NCI-H446 treated with DMSO at 0.1 percent for 48 hours (cell line): ENCODE measurements at regions not wholly inside any gene's neighbourhood (a gene's known extent, or its start where the extent isn't known, plus 50 kb on each side); places are given as distances from the start of the nearest gene placed in this dataset.
"Not testable (repeated sequence)": the region's sequence is repeated elsewhere in the genome, so short reads cannot be mapped to it uniquely, and the experiment has no call there.

Experiments used
- DNase-seq: peaks from one replicate; lab custom pipeline; 2025; lab: John Stamatoyannopoulos, UW

GRCh38 chr10:35854661-35855060 is 212.6 kb upstream of the FZD8 start:
- peak; percentile 42 for DNase-seq

DNA sequence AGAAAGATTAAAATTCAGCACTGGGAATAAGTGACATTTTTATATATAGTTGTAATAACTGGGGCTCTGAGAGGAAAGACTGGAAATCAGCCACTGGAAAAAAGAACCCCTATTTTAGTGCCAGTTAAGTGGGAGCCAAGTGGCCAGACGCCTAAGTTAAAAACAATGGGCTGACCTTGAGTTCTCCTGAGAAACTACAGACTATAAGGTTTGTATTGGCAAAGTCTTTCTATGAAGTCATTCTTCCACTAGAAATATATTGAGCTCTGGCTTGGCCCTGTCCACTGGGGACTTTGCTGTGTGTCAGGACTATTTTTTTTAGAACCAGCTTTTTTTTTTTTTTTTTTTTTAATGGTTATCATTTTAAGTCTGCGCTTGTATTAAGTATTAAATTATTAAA is 210.6 kb upstream of the FZD8 start:
- DNase-seq, result no peak

GRCh38 chr10:35848412-35848811 is 206.3 kb upstream of the FZD8 start:
- DNase-seq, result no peak

- DNase-seq, result no peak
These were observed 202.6 kb upstream of the FZD8 start for GRCh38 chr10:35844686-35845085.

DNA sequence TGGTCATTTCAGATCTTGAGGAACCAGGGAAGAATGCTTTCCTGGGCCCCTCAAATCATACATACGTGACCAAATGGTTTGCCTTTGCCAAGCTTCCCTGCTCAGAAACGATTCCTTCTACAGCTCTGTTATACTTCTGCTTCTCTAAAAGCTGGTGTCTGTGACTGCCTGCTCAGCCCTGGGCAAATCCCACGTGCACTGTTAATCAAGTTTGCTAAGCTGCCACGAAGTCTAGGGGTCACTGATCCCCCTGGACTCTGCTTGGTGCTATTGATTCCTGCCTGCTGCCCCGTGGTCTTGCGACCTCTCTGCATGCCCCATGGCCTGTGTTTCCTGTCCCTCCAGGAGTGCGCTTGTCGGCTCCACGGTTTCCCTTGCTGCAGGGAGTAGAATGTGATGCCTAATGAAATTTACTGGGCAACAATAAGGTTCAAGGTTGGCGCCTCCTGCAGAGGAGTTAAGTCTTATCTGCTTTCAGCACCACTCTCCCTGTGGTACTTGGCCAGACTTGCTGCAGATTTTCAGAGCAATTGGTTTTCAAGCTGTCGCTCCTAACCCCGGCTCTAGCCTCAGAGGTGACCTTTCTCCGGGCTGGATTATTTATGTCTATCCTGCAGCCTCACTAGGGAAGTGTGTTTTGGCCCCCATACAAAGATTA is 201.6 kb upstream of the FZD8 start:
- DNase-seq, result no peak

DNA sequence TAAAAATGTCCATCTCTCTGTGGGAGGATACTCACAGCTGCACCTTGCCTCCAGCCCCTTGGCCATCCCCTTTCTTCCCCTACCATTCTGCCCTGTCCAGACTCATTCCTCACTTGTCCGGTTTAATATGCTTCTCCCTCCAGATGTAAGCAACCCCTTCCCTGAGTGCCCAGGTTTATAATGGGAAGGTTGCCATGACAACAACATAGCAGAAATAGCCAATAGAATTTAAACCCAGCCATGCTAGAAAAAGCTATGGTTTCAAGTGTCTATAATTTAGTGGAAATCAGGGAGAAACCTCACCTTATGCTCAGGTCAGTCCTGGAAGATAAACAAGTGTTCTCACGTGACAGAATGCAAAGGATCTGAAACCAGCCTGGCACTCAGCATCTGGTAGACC is 196.0 kb upstream of the FZD8 start:
- no peak for DNase-seq

GRCh38 chr10:35835545-35835944 is 193.4 kb upstream of the FZD8 start:
- no peak for DNase-seq

- no peak for DNase-seq
These were observed 192.9 kb upstream of the FZD8 start for GRCh38 chr10:35834877-35835494.

GRCh38 chr10:35827783-35828182 is 185.7 kb upstream of the FZD8 start:
- DNase-seq, result peak; percentile 24

DNA sequence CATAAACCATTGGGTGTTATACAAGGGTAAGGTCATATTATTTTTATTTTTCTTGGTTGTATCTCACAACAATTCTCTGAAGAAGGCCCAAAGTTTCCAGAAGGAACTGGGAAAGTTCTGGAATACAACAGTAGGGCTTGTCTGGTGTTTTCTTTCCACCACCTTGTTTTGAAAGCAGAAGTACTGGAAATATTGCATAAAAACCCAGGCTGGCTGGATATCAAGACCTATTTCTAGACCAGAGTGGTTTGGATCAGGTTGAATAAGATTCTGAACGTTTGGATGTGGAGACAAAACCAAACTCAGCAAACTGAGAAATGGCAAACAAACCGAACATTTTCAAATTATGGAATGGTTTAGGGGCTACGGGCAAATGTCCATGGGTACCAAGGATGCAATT is 182.6 kb upstream of the FZD8 start:
- no peak for DNase-seq

- DNase-seq, result peak; percentile 95
These were observed 180.2 kb upstream of the FZD8 start for GRCh38 chr10:35822316-35822715.

GRCh38 chr10:35821339-35821911 is 179.3 kb upstream of the FZD8 start:
- peak; percentile 89 for DNase-seq

GRCh38 chr10:35819736-35820135 is 177.6 kb upstream of the FZD8 start:
- DNase-seq, result peak; percentile 51

- DNase-seq, result no peak
These were observed 176.9 kb upstream of the FZD8 start for GRCh38 chr10:35819011-35819410.

- DNase-seq, result not testable (repeated sequence)
These were observed 175.0 kb upstream of the FZD8 start for GRCh38 chr10:35817109-35817508.

DNA sequence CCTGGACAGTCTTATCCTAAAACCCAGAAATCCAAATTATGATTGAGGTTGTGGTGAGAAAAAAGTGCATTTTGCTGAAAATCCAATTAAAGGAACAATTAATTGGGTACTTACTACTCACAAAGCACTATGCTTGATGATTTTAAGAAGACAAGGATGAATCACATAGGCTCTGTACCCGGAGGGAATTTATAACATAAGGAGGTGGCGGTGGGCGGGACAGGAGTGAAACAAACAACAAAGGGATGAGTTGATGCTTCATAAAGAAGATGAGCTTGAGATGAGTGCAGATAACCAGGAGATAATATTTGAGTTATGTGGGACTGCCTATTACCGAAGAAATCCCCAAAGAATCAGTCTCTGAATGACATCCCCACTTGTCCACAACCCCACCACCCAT is 171.1 kb upstream of the FZD8 start:
- no peak for DNase-seq

GRCh38 chr10:35808344-35808743 is 166.2 kb upstream of the FZD8 start:
- no peak for DNase-seq

- no peak for DNase-seq
These were observed 160.9 kb upstream of the FZD8 start for GRCh38 chr10:35803046-35803445.

- no peak for DNase-seq
These were observed 155.1 kb upstream of the FZD8 start for GRCh38 chr10:35797187-35797586.

DNA sequence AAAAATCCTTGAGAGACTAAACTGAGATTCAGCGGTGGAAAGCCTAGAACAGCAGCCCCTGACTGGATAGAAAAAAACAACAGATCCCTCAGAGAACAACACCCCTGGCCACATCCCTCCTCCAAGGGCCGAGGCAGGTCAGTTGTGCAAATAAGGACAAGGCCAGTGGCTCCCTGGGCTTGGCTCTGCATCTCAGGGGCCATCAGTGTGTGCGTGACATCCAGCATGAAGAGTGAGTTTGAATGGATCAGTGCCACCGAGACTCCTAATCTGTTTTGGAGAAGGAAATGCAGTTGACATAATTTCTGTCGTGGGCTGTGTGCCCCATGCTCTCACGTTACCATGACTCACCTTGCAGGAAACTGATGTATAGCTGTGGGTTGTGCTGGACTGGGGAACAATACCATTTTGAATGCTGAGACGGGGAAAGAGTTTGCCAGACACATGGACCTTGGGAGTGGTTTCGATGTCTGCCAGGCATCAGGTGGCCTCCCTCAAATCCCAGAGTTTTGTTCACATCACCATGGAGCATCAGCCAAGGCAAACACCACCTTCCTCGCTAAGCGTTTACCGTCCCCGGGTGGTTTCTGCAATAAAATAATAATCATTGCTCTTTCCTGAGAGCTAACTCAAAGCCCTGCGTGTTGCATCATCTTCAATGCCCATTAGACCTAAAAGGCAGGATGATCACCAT is 153.2 kb upstream of the FZD8 start:
- no peak for DNase-seq

DNA sequence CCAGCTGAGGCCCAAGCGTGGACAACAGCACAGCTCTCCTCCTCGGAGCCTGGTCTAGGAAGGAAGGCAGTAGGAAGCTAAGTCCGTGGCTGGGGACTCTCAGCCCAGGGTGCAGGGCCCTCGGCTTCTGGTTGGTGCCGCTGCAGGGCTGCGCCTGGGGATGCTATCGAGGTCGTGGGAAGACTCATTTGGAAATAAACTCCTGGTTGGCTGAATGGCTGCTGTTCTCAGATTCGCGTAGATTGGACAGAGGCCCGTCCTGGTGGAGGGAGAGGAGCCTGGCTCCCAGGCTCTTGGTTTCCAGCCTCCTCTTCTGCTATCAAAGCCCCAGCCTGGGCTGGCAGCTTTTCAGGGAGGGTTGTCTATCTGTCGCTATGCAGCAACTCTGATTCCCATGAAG is 152.6 kb upstream of the FZD8 start:
- DNase-seq, result no peak

DNA sequence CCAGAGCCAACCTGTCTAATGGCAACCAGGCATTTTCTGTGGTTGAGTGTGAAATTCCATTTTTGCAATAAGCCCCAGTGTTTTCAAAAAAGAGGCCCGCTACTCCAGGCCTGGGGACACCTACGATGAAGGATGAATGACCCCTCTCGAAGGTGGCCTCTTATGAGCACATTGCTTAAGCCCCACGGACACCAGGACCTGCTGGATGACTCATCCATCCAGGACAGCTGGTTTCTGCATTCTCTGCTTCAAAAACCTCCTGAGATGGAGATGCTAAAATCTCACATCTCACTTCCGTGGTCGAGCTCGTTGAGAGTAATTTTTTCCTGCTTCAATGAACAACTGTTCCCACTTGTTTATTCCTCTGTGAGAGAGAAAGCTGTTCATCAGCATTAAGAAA is 150.2 kb upstream of the FZD8 start:
- no peak for DNase-seq

DNA sequence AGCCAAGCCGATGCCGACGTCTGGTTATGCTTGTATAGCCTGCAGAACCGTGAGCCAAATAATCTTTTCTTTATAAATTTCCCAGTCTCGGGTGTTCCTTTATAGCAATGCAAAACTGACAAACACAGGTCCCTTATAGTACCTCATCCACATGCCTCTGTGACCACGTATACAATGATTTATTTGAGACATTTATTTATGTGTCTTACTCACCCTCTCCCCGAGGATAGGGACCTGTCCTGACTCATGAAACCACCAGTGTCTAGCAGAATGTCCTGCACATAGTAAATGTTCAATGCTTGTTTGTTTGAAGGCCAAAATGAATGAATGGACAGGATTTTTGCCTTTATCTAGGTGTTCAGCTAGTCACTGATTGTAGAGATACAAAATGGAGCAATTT is 147.9 kb upstream of the FZD8 start:
- DNase-seq, result no peak
